Muscle layer of colon (tissue), 2 donors: ENCODE measurements at regions not wholly inside any gene's neighbourhood (a gene's known extent, or its start where the extent isn't known, plus 50 kb on each side); places are given as distances from the start of the nearest gene placed in this dataset.

Experiments
- H3K27ac ChIP-seq: one replicate; pipeline ENCODE4 v1.7.0; 2013; ENCODE audit warnings: low read depth, mild to moderate bottlenecking, low read length, moderate library complexity
- H3K27me3 ChIP-seq, 2 donors: one replicate each; pipeline ENCODE4 v1.7.0; 2013; ENCODE audit warnings: low read length in 2 of 2, mild to moderate bottlenecking in 2 of 2; ENCODE audit not compliant: insufficient read depth in 2 of 2, control insufficient read depth in 1 of 2
- H3K36me3 ChIP-seq: one replicate; pipeline ENCODE4 v1.7.0; 2013; ENCODE audit warnings: mild to moderate bottlenecking, low read length; ENCODE audit not compliant: insufficient read depth
- H3K4me1 ChIP-seq: one replicate; pipeline ENCODE4 v1.7.0; 2013; ENCODE audit warnings: mild to moderate bottlenecking, low read length; ENCODE audit not compliant: insufficient read depth
- H3K4me3 ChIP-seq, 2 donors: one replicate each; pipeline ENCODE4 v1.7.0; 2013; ENCODE audit warnings: low read length in 2 of 2, low read depth in 1 of 2, mild to moderate bottlenecking in 1 of 2, moderate library complexity in 1 of 2
- H3K9ac ChIP-seq: one replicate; pipeline ENCODE4 v1.7.0; 2013; ENCODE audit warnings: low read length
- H3K9me3 ChIP-seq: one replicate; pipeline ENCODE4 v1.7.0; 2013; ENCODE audit warnings: mild to moderate bottlenecking, low read length
- donor health status: abdominal sarcoma.
- donor health status: Adenocarcinoma of cecum.

- H3K9me3 ChIP-seq = no peaks in the 10 kb centered on the region
- no peak overlapping the region for H3K4me3 ChIP-seq
- no peaks in the 10 kb centered on the region for H3K27me3 ChIP-seq
- no peak overlapping the region for H3K27ac ChIP-seq
- H3K9ac ChIP-seq = no peak overlapping the region
- no peaks in the 10 kb centered on the region for H3K4me1 ChIP-seq
- H3K36me3 ChIP-seq = no peaks in the 10 kb centered on the region
These were observed 61.4 kb upstream of the BARHL2 start for GRCh38 chr1:90778486-90778885.

GRCh38 chr1:90773812-90774211 lies 56.7 kb upstream of the BARHL2 start:
- no peaks in the 10 kb centered on the region for H3K36me3 ChIP-seq
- H3K9ac ChIP-seq = no peak overlapping the region
- no peaks in the 10 kb centered on the region for H3K4me1 ChIP-seq
- no peak overlapping the region for H3K4me3 ChIP-seq
- no peaks in the 10 kb centered on the region for H3K9me3 ChIP-seq
- H3K27me3 ChIP-seq = no peaks in the 10 kb centered on the region
- H3K27ac ChIP-seq = no peak overlapping the region

GRCh38 chr1:90768826-90769225 lies 51.7 kb upstream of the BARHL2 start:
- Histone ChIP-seq H3K9ac (no peak overlapping the region), H3K27me3 (no peaks in the 10 kb centered on the region), H3K9me3 (no peaks in the 10 kb centered on the region), H3K27ac (no peak overlapping the region), H3K36me3 (no peaks in the 10 kb centered on the region), H3K4me3 (no peak overlapping the region), H3K4me1 (no peaks in the 10 kb centered on the region)

GRCh38 chr1:90768098-90768497 lies 51.0 kb upstream of the BARHL2 start:
- H3K27ac ChIP-seq = no peak overlapping the region
- no peaks in the 10 kb centered on the region for H3K36me3 ChIP-seq
- H3K27me3 ChIP-seq = no peaks in the 10 kb centered on the region
- no peak overlapping the region for H3K4me3 ChIP-seq
- H3K9me3 ChIP-seq = no peaks in the 10 kb centered on the region
- no peaks in the 10 kb centered on the region for H3K4me1 ChIP-seq
- no peak overlapping the region for H3K9ac ChIP-seq
